ENCODE measurements at regions not wholly inside any gene's neighbourhood (a gene's known extent, or its start where the extent isn't known, plus 50 kb on each side); places are given as distances from the start of the nearest gene placed in this dataset.
"Not testable (repeated sequence)": the region's sequence is repeated elsewhere in the genome, so short reads cannot be mapped to it uniquely, and the experiment has no call there.

- Histone ChIP-seq H3K36me3 (ENCODE audit: control insufficient read depth, low read depth, low read length) (no peaks in the 10 kb centered on the region), H3K9me3 (ENCODE audit: control insufficient read depth, low read depth, low read length) (no peaks in the 10 kb centered on the region), H3K27ac (ENCODE audit: low read length) (no peak overlapping the region), H3K27me3 (ENCODE audit: control insufficient read depth, insufficient read depth, low read length) (no peaks in the 10 kb centered on the region), H3K4me3 (ENCODE audit: low read length) (no peak overlapping the region), H3K4me1 (ENCODE audit: control insufficient read depth, low read depth, low read length) (peaks cover 26% of the 10 kb centered on the region), H3K9ac (ENCODE audit: low read length) (no peak overlapping the region)
Observed at GRCh38 chr16:21526923-21527807, 72.2 kb upstream of the METTL9 start.

- not testable (repeated sequence) for H3K27ac ChIP-seq (ENCODE audit: low read length); H3K9ac ChIP-seq (ENCODE audit: low read length); H3K9me3 ChIP-seq (ENCODE audit: control insufficient read depth, low read depth, low read length); H3K36me3 ChIP-seq (ENCODE audit: control insufficient read depth, low read depth, low read length); H3K4me3 ChIP-seq (ENCODE audit: low read length); H3K27me3 ChIP-seq (ENCODE audit: control insufficient read depth, insufficient read depth, low read length)
- peaks cover 16% of the 10 kb centered on the region for H3K4me1 ChIP-seq (ENCODE audit: control insufficient read depth, low read depth, low read length)
Observed at GRCh38 chr16:21529060-21529658, 70.2 kb upstream of the METTL9 start.

DNA sequence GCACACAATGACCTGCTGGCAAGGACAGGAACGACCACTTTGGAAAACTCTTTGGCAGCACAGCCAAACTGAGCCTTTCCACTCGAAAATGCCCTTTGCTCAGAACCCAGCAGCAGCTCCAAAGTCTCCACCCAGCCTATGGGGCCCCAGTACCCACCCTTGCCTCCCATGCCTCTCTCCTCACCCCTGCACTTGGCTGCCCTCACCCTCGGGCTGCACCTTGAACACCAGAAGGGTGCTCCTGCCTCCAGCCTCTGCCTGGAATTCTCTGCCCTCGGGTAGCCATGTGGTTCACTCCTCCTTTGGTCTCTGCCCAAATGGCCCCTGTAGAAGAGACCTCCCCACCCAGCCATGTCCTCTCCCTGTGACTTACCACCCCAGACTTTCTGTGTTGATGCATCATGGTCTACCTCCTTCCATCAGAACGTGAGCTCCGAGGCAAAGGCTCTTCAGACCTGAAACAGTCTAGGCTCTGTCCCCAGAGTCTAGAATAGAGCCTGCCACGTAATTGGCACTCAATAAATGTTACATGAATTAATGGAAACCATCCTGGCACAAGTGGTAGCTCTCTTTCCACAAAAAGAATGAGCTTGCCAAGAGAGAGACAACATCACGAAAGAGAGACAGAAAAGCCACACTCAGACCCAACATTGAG lies 68.5 kb upstream of the METTL9 start:
- H3K4me3 ChIP-seq (ENCODE audit: low read length); H3K36me3 ChIP-seq (ENCODE audit: control insufficient read depth, low read depth, low read length); H3K9ac ChIP-seq (ENCODE audit: low read length); H3K4me1 ChIP-seq (ENCODE audit: control insufficient read depth, low read depth, low read length); H3K27me3 ChIP-seq (ENCODE audit: control insufficient read depth, insufficient read depth, low read length); H3K9me3 ChIP-seq (ENCODE audit: control insufficient read depth, low read depth, low read length); H3K27ac ChIP-seq (ENCODE audit: low read length): not testable (repeated sequence)

GRCh38 chr16:21532996-21533395 lies 66.4 kb upstream of the METTL9 start:
- not testable (repeated sequence) for H3K36me3 ChIP-seq (ENCODE audit: control insufficient read depth, low read depth, low read length); H3K9me3 ChIP-seq (ENCODE audit: control insufficient read depth, low read depth, low read length); H3K27ac ChIP-seq (ENCODE audit: low read length); H3K27me3 ChIP-seq (ENCODE audit: control insufficient read depth, insufficient read depth, low read length); H3K9ac ChIP-seq (ENCODE audit: low read length); H3K4me1 ChIP-seq (ENCODE audit: control insufficient read depth, low read depth, low read length); H3K4me3 ChIP-seq (ENCODE audit: low read length)

DNA sequence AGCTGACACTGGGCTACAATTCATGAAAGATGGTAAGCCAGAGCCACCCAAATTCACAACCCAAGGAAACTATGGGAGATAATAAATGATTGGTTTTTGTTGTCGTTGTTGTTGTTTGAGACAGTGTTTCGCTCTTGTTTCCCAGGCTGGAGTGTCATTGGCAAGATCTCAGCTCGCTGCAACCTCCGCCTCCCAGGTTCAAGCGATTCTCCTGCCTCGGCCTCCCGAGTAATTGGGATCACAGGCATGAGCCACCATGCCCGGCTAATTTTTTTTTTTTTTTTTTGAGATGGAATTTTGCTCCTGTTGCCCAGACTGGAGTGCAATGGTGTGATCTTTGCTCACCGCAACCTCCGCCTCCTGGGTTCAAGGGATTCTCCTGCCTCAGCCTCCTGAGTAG lies 65.9 kb upstream of the METTL9 start:
- not testable (repeated sequence) for H3K27ac ChIP-seq (ENCODE audit: low read length); H3K9ac ChIP-seq (ENCODE audit: low read length); H3K36me3 ChIP-seq (ENCODE audit: control insufficient read depth, low read depth, low read length); H3K4me1 ChIP-seq (ENCODE audit: control insufficient read depth, low read depth, low read length); H3K27me3 ChIP-seq (ENCODE audit: control insufficient read depth, insufficient read depth, low read length); H3K4me3 ChIP-seq (ENCODE audit: low read length); H3K9me3 ChIP-seq (ENCODE audit: control insufficient read depth, low read depth, low read length)

DNA sequence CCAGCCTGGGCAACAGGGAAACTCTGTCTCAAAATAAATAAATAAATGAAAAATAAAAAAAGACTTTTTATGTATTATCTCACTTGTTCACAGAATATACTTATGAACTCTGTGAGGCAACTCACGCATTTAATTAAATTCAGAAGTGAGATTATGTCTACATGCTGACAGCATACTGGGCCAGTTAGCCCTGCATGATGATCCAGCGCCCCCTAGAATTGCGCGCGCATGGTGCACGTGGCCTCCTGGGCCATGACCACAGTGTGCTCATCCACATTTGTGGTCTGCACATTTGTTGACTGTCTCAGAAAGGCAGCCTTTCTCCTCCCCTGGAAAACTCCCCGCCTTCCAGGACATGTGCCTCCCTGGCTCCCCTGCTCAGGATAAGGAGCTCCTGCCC lies 64.8 kb upstream of the METTL9 start:
- H3K4me1 ChIP-seq (ENCODE audit: control insufficient read depth, low read depth, low read length); H3K36me3 ChIP-seq (ENCODE audit: control insufficient read depth, low read depth, low read length); H3K27ac ChIP-seq (ENCODE audit: low read length); H3K9me3 ChIP-seq (ENCODE audit: control insufficient read depth, low read depth, low read length); H3K9ac ChIP-seq (ENCODE audit: low read length); H3K27me3 ChIP-seq (ENCODE audit: control insufficient read depth, insufficient read depth, low read length); H3K4me3 ChIP-seq (ENCODE audit: low read length): not testable (repeated sequence)

DNA sequence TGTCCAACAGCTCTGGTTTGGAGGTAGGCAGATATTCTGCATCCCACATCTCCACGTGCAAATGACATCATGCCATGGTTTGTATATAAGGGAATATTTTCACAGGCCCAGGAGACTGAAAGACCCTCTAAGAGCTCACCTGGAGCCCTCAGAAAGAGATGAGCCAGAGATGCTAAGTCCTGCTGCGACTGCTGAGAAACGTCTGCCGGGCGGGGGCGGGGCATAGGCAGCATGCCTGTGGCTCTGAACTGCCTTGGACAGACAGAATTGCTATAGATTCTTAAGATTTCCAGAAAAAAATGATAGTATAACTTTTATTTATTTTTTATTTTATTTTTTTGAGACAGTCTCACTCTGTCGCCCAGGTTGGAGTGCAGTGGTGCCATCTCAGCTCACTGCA lies 64.2 kb upstream of the METTL9 start:
- not testable (repeated sequence) for H3K27me3 ChIP-seq (ENCODE audit: control insufficient read depth, insufficient read depth, low read length); H3K36me3 ChIP-seq (ENCODE audit: control insufficient read depth, low read depth, low read length); H3K9me3 ChIP-seq (ENCODE audit: control insufficient read depth, low read depth, low read length); H3K4me3 ChIP-seq (ENCODE audit: low read length); H3K4me1 ChIP-seq (ENCODE audit: control insufficient read depth, low read depth, low read length); H3K9ac ChIP-seq (ENCODE audit: low read length); H3K27ac ChIP-seq (ENCODE audit: low read length)

DNA sequence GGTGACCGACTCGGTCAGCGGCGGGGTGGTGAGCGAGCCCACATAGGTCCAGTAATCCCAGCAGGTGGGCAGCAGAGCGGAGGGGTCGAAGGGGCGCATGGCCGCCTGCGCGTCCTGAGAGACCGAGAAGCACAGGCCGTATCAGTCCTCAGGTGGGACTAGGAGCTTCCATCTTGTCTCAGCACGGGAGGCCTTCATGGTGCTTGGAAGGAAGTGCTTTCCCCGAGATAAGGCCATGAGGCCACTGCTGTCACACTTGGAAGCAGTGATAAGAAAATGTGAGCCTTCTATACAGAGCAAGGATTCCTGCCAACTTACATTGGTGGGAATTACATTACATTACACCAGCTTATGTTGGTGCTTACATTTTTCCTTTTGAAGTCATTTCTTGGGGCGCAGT lies 62.6 kb upstream of the METTL9 start:
- not testable (repeated sequence) for H3K4me3 ChIP-seq (ENCODE audit: low read length); H3K4me1 ChIP-seq (ENCODE audit: control insufficient read depth, low read depth, low read length)

DNA sequence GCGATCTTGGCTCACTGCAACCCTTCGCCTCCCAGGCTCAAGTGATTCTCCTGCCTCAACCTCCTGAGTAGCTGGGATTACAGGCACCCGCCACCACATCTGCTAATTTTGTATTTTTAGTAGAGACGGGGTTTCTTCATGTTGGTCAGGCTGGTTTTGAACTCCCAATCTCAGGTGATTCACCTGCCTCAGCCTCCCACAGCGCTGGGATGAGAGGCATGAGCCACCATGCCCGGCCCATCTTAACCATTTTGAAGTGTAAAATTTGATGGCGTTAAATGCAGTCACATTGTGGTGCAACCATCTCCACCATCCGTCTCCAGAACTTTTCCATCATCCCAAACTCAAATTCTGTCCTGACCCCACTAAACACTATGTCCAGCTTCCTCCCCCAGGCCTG lies 61.8 kb upstream of the METTL9 start:
- not testable (repeated sequence) for H3K9me3 ChIP-seq (ENCODE audit: control insufficient read depth, low read depth, low read length); H3K27me3 ChIP-seq (ENCODE audit: control insufficient read depth, insufficient read depth, low read length); H3K27ac ChIP-seq (ENCODE audit: low read length); H3K4me3 ChIP-seq (ENCODE audit: low read length); H3K4me1 ChIP-seq (ENCODE audit: control insufficient read depth, low read depth, low read length); H3K36me3 ChIP-seq (ENCODE audit: control insufficient read depth, low read depth, low read length); H3K9ac ChIP-seq (ENCODE audit: low read length)

More for the DNA sequence above, 62.6 kb upstream of the METTL9 start:
- not testable (repeated sequence) for H3K9ac ChIP-seq (ENCODE audit: low read length); H3K27ac ChIP-seq (ENCODE audit: low read length); H3K9me3 ChIP-seq (ENCODE audit: control insufficient read depth, low read depth, low read length); H3K36me3 ChIP-seq (ENCODE audit: control insufficient read depth, low read depth, low read length); H3K27me3 ChIP-seq (ENCODE audit: control insufficient read depth, insufficient read depth, low read length)

- H3K4me1 ChIP-seq (ENCODE audit: control insufficient read depth, low read depth, low read length); H3K4me3 ChIP-seq (ENCODE audit: low read length); H3K9me3 ChIP-seq (ENCODE audit: control insufficient read depth, low read depth, low read length); H3K9ac ChIP-seq (ENCODE audit: low read length); H3K27me3 ChIP-seq (ENCODE audit: control insufficient read depth, insufficient read depth, low read length); H3K36me3 ChIP-seq (ENCODE audit: control insufficient read depth, low read depth, low read length); H3K27ac ChIP-seq (ENCODE audit: low read length): not testable (repeated sequence)
Observed at GRCh38 chr16:21539107-21539618, 60.2 kb upstream of the METTL9 start.

DNA sequence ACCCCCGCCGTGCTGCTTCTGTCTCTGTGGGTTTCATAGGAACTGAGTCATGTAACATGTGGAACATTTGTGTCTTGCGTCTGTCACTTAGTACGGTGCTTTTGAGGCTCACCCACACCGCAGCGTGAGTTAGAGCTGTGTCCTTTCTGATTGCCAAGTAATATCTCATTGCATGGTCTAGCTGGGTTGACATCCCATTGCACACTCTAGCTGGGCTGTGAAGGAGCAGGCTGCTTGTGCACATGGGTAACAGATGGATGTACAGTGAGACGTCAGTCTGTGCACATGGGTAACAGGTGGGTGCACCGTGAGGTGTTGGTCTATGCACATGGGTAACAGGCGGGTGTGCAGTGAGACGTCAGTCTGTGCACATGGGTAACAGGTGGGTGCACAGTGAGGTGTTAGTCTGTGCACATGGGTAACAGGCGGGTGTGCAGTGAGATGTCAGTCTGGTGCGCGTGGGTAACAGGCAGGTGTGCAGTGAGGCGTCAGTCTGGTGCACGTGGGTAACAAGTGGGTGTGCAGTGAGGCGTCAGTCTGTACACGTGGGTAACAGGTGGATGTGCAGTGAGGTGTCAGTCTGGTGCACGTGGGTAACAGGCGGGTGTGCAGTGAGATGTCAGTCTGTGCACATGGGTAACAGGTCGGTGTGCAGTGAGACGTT lies 58.5 kb upstream of the METTL9 start:
- H3K9me3 ChIP-seq (ENCODE audit: control insufficient read depth, low read depth, low read length); H3K27ac ChIP-seq (ENCODE audit: low read length); H3K4me1 ChIP-seq (ENCODE audit: control insufficient read depth, low read depth, low read length); H3K4me3 ChIP-seq (ENCODE audit: low read length); H3K27me3 ChIP-seq (ENCODE audit: control insufficient read depth, insufficient read depth, low read length); H3K9ac ChIP-seq (ENCODE audit: low read length); H3K36me3 ChIP-seq (ENCODE audit: control insufficient read depth, low read depth, low read length): not testable (repeated sequence)
